ENCODE measurements at regions not wholly inside any gene's neighbourhood (a gene's known extent, or its start where the extent isn't known, plus 50 kb on each side); places are given as distances from the start of the nearest gene placed in this dataset.

DNA sequence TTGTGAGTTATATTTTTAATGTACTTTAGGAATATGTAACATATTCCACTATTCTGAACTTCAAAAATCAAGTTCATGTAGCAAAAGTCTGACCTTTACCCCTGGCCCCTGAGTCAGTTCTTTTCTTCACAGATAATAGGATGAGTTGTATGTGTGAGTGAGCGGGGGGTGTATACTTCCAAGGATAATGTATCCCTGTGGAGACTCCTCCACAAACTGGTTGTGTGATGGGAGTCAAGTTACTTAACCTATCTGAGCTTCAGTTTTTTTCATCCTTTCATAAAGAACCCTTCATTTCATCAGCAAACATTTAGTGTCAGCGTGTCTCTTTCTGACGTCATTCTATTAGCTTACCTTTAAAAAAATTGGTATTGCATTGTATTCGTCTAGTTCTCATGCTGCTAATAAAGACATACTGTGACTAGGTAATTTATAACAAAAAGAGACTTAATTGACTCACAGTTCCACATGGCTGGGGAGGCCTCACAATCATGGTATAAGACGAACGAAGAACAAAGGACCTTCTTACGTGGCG lies 288.1 kb upstream of the GPC6 start:
- DNase-seq (ENCODE audit: low spot score) = no peak

DNA sequence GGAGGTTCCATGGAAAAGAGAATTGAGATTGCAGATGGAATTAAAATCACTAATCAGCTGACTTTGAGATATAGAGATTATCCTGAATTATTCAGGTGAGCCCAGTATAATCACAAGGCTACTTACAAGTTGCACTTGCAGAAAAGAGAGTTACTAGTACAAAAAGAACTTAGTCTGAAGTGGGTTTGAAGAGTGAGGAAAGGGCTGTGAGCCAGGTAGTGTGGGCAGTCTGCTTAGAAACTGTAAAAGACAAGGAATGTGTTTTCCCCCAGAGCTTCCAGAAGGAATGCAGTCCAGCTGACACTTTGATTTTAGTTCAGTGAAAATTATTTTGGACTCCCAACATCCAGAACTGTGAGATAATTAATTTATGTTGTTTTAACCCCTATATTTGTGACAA lies 285.4 kb upstream of the GPC6 start:
- no peak for DNase-seq (ENCODE audit: low spot score)

GRCh38 chr13:92947770-92948434 lies 278.7 kb upstream of the GPC6 start:
- DNase-seq (ENCODE audit: low spot score) = no peak

- DNase-seq (ENCODE audit: low spot score) = no peak
These were observed 275.8 kb upstream of the GPC6 start for GRCh38 chr13:92950771-92951170.

- no peak for DNase-seq (ENCODE audit: low spot score)
These were observed 275.2 kb upstream of the GPC6 start for GRCh38 chr13:92951273-92951890.

GRCh38 chr13:92952161-92952560 lies 274.4 kb upstream of the GPC6 start:
- no peak for DNase-seq (ENCODE audit: low spot score)

- DNase-seq (ENCODE audit: low spot score) = no peak
These were observed 271.9 kb upstream of the GPC6 start for GRCh38 chr13:92954746-92955145.

- DNase-seq (ENCODE audit: low spot score) = no peak
These were observed 266.8 kb upstream of the GPC6 start for GRCh38 chr13:92959790-92960189.

- no peak for DNase-seq (ENCODE audit: low spot score)
These were observed 263.6 kb upstream of the GPC6 start for GRCh38 chr13:92963029-92963428.

GRCh38 chr13:92966341-92966740 lies 260.3 kb upstream of the GPC6 start:
- DNase-seq (ENCODE audit: low spot score) = no peak

- no peak for DNase-seq (ENCODE audit: low spot score)
These were observed 259.7 kb upstream of the GPC6 start for GRCh38 chr13:92966900-92967299.

DNA sequence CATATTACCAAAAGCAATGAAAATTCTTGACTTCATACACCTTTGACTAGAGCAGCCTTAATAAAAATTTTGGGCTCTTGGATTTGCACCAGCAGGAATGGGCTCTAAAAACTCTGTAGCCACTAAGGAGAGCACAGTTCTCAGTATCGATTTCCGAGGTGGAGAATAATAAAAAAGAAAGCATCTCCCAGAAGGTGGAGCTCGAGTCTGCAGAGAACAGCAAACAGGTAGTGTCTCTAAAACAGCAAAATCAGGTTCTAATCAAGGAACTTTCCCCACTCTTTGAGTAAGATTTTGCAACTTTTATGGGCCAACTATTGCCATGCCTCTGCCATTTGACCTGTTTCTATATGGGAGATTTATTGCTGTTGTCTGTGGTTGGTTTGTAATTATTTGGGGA lies 258.7 kb upstream of the GPC6 start:
- peak; percentile 12 for DNase-seq (ENCODE audit: low spot score)

DNA sequence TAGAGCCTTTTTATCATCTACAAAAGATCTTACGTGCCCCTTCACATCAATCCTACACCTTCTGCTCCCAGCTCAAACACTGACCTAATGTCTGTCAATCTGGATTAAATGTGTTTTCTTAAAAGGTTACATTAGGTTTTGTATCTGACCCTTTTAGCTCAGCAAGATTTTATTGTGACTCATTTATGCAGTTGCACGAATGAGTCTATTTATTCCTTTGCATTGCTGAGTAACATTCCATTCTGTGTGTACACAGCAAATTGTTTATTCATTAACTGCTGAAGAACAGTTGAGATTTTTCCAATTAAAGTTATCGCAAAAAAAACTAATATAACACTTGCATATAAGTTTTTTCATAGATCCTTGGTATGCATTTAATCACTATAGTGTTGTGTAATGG lies 253.9 kb upstream of the GPC6 start:
- no peak for DNase-seq (ENCODE audit: low spot score)

DNA sequence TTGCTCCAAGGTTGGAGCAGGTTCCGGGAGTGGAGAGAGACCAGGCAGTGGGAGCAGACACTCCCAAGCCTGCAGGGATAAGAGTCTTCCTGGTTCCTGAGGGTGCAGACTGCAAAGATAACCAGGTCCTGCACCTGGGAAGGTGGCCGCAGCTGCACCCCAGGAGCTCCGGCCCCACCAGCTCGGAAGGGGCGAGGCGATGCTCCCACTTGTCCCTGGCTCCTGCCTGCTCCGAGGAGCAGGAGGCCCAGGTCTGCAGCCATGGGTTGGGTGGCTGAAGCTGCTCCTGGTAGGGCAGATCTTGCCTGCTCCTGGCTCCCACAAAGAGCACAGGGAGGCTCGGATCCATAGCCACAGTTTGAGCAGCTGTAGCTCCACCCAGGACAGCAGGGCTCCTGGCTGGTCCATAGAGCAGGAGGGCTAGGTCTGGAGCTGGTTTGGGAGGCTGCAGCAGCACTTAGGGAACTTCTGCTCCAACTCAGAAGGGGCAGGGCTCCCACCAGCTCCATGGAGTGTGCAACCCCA lies 251.6 kb upstream of the GPC6 start:
- no peak for DNase-seq (ENCODE audit: low spot score)

GRCh38 chr13:92976657-92977056 lies 249.9 kb upstream of the GPC6 start:
- no peak for DNase-seq (ENCODE audit: low spot score)

DNA sequence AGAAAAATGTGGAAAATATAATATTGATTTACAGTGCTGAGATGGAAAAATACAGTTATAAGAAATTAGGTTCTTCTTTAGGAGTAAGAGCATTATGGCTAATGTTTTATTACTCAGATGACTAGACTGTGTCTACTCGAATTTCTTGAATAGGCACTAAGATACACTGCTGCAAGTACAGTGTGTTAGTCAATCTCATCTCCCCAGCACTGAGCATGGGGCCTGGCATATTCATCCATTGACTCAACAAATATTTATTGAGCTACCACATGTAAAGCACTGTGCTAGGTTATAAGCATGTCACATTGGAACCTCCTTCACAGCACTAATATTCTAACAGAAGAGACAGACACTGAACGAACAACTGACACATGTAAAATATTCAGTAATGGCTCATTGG lies 242.5 kb upstream of the GPC6 start:
- DNase-seq (ENCODE audit: low spot score) = no peak

DNA sequence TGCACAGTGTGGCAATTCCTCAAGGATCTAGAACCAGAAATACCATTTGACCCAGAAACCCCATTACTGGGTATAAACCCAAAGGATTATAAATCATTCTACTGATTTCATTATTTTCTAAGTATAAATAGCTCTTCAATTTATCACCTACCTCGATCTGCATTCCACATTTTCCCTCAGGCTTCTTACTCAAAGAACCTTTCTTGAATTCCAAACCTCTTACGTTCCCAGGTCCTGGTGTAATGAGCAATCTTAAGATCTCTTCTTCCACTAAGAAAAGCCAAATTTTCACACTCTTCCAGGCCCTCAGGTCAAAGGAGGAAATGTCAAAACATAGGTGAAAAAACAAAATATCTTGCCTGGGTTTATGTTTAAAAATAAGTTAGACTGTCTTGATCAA lies 237.3 kb upstream of the GPC6 start:
- DNase-seq (ENCODE audit: low spot score) = no peak

- no peak for DNase-seq (ENCODE audit: low spot score)
These were observed 234.9 kb upstream of the GPC6 start for GRCh38 chr13:92991692-92992091.

- no peak for DNase-seq (ENCODE audit: low spot score)
These were observed 232.6 kb upstream of the GPC6 start for GRCh38 chr13:92994056-92994455.

GRCh38 chr13:93001866-93002461 lies 224.6 kb upstream of the GPC6 start:
- DNase-seq (ENCODE audit: low spot score) = no peak

DNA sequence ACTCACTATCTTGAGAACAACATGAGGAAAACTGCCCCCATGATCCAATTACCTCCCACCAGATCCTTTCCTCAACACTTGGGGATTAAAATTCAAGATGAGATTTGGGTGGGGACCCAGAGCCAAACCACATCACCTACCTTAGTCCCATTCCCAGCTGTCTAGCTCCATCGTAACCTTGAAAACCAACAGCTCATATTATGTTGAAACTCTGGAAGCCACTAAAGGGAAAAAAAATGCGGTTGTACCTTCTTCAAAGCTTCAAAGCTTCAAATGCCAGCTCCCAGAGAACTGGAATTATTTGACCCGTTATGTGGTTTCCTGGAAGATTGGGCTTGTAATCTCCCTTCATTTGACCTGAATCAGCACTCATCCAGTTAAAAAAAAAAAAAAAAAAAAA lies 223.1 kb upstream of the GPC6 start:
- no peak for DNase-seq (ENCODE audit: low spot score)

- DNase-seq (ENCODE audit: low spot score) = no peak
These were observed 221.7 kb upstream of the GPC6 start for GRCh38 chr13:93004919-93005318.

GRCh38 chr13:93007928-93008327 lies 218.7 kb upstream of the GPC6 start:
- DNase-seq (ENCODE audit: low spot score) = no peak
